Parathyroid adenoma (tissue), 2 donors: ENCODE measurements at regions not wholly inside any gene's neighbourhood (a gene's known extent, or its start where the extent isn't known, plus 50 kb on each side); places are given as distances from the start of the nearest gene placed in this dataset.

ENCODE experiments used
- H2AFZ ChIP-seq: fragments of 300-600 bp; sonication (generic); one replicate; pipeline ENCODE4 v1.7.0; 2017; ENCODE audit warnings: antibody characterized with exemption, mild to moderate bottlenecking
- H3K27ac ChIP-seq: fragments of 300-600 bp; sonication (generic); one replicate; pipeline ENCODE4 v1.7.0; 2017
- H3K27me3 ChIP-seq: fragments of 300-600 bp; sonication (generic); one replicate; pipeline ENCODE4 v1.7.0; 2017; ENCODE audit warnings: low read length; ENCODE audit not compliant: control insufficient read depth, insufficient read depth
- H3K36me3 ChIP-seq: fragments of 300-600 bp; sonication (generic); one replicate; pipeline ENCODE4 v1.7.0; 2017; ENCODE audit warnings: low read length; ENCODE audit not compliant: control insufficient read depth, insufficient read depth
- H3K4me1 ChIP-seq: fragments of 300-600 bp; sonication (generic); one replicate; pipeline ENCODE4 v1.7.0; 2017; ENCODE audit warnings: control low read depth
- H3K4me2 ChIP-seq: fragments of 300-600 bp; sonication (generic); one replicate; pipeline ENCODE4 v1.7.0; 2017; ENCODE audit warnings: low read length
- H3K4me3 ChIP-seq: fragments of 300-600 bp; sonication (generic); one replicate; pipeline ENCODE4 v1.7.0; 2017; ENCODE audit warnings: low read depth, low read length
- H3K79me2 ChIP-seq: fragments of 300-600 bp; sonication (generic); one replicate; pipeline ENCODE4 v1.7.0; 2017; ENCODE audit warnings: control low read depth
- H3K9ac ChIP-seq: fragments of 300-600 bp; sonication (generic); one replicate; pipeline ENCODE4 v1.7.0; 2017; ENCODE audit warnings: mild to moderate bottlenecking
- H3K9me3 ChIP-seq: fragments of 300-600 bp; sonication (generic); one replicate; pipeline ENCODE4 v1.7.0; 2017; ENCODE audit warnings: low read length; ENCODE audit not compliant: control insufficient read depth
- CTCF ChIP-seq: fragments of 300-600 bp; sonication (generic); IDR thresholded peaks from one replicate; pipeline ENCODE4 v1.7.0; 2017; ENCODE audit warnings: antibody characterized with exemption, mild to moderate bottlenecking
- donor health status: primary hyperparathyroidism.

- H3K4me1 ChIP-seq, result no peaks in the 10 kb centered on the region
Measured at GRCh38 chr4:127425851-127426250, 206.9 kb upstream of the INTU start.

GRCh38 chr4:127441571-127441970, 191.2 kb upstream of the INTU start:
- H3K4me1 ChIP-seq, result no peaks in the 10 kb centered on the region
- no peak overlapping the region for H3K9ac ChIP-seq
- no peaks in the 10 kb centered on the region for H3K79me2 ChIP-seq
- no peaks in the 10 kb centered on the region for H3K9me3 ChIP-seq
- H3K27me3 ChIP-seq, result no peaks in the 10 kb centered on the region
- H3K4me2 ChIP-seq, result no peak overlapping the region
- TF ChIP-seq CTCF, result no peak
- H2AFZ ChIP-seq, result no peak overlapping the region
- H3K4me3 ChIP-seq, result no peak overlapping the region
- H3K36me3 ChIP-seq, result no peaks in the 10 kb centered on the region
- H3K27ac ChIP-seq, result no peak overlapping the region

More at GRCh38 chr4:127425851-127426250, 206.9 kb upstream of the INTU start:
- Histone ChIP-seq H3K4me2 (no peak overlapping the region), H3K27ac (no peak overlapping the region), H2AFZ (no peak overlapping the region), H3K27me3 (no peaks in the 10 kb centered on the region), H3K4me3 (no peak overlapping the region), H3K36me3 (no peaks in the 10 kb centered on the region), H3K9ac (no peak overlapping the region), H3K9me3 (no peaks in the 10 kb centered on the region), H3K79me2 (no peaks in the 10 kb centered on the region)
- TF ChIP-seq CTCF, result no peak

- Histone ChIP-seq H2AFZ (no peak overlapping the region), H3K36me3 (no peaks in the 10 kb centered on the region), H3K9ac (no peak overlapping the region), H3K4me1 (no peaks in the 10 kb centered on the region), H3K79me2 (no peaks in the 10 kb centered on the region), H3K4me2 (no peak overlapping the region), H3K4me3 (no peak overlapping the region), H3K27ac (no peak overlapping the region), H3K27me3 (no peaks in the 10 kb centered on the region), H3K9me3 (no peaks in the 10 kb centered on the region)
- TF ChIP-seq CTCF, result no peak
Measured at GRCh38 chr4:127445471-127445870, 187.3 kb upstream of the INTU start.

- no peak overlapping the region for H2AFZ ChIP-seq
- no peaks in the 10 kb centered on the region for H3K27me3 ChIP-seq
- H3K4me3 ChIP-seq, result no peak overlapping the region
- no peaks in the 10 kb centered on the region for H3K4me1 ChIP-seq
- TF ChIP-seq CTCF, result no peak
- H3K4me2 ChIP-seq, result no peak overlapping the region
- H3K36me3 ChIP-seq, result no peaks in the 10 kb centered on the region
- no peak overlapping the region for H3K27ac ChIP-seq
- no peaks in the 10 kb centered on the region for H3K9me3 ChIP-seq
- H3K79me2 ChIP-seq, result no peaks in the 10 kb centered on the region
- H3K9ac ChIP-seq, result no peak overlapping the region
Measured at GRCh38 chr4:127446427-127446885, 186.3 kb upstream of the INTU start.

- Histone ChIP-seq H3K4me3 (no peak overlapping the region), H3K4me1 (no peaks in the 10 kb centered on the region), H2AFZ (no peak overlapping the region), H3K36me3 (no peaks in the 10 kb centered on the region), H3K27me3 (no peaks in the 10 kb centered on the region), H3K27ac (no peak overlapping the region), H3K79me2 (no peaks in the 10 kb centered on the region), H3K9ac (no peak overlapping the region), H3K9me3 (no peaks in the 10 kb centered on the region), H3K4me2 (no peak overlapping the region)
- no peak for TF ChIP-seq CTCF
Measured at GRCh38 chr4:127448986-127449385, 183.8 kb upstream of the INTU start.
